Neuron (in vitro differentiated cells): ENCODE measurements at regions not wholly inside any gene's neighbourhood (a gene's known extent, or its start where the extent isn't known, plus 50 kb on each side); places are given as distances from the start of the nearest gene placed in this dataset.

Experiments
- H2AFZ ChIP-seq: one replicate; pipeline ENCODE4 v1.6.1; 2013; ENCODE audit warnings: low read depth, mild to moderate bottlenecking, inconsistent platforms, low read length, moderate library complexity
- H3K27me3 ChIP-seq: one replicate; pipeline ENCODE4 v1.6.1; 2013; ENCODE audit warnings: low read length; ENCODE audit not compliant: insufficient read depth
- H3K36me3 ChIP-seq: one replicate; pipeline ENCODE4 v1.6.1; 2013; ENCODE audit warnings: low read length; ENCODE audit not compliant: insufficient read depth
- H3K4me1 ChIP-seq: one replicate; pipeline ENCODE4 v1.6.1; 2013; ENCODE audit warnings: low read length; ENCODE audit not compliant: insufficient read depth
- H3K4me3 ChIP-seq: 2 replicates; pipeline ENCODE4 v1.5.1; 2013; ENCODE audit warnings: mild to moderate bottlenecking, low read length, moderate library complexity
- H3K9me3 ChIP-seq: one replicate; pipeline ENCODE4 v1.6.1; 2013; ENCODE audit warnings: low read length

GRCh38 chr1:228982637-228983036 lies 247.4 kb downstream of the RHOU start:
- H2AFZ ChIP-seq: no peak overlapping the region
- H3K9me3 ChIP-seq: no peaks in the 10 kb centered on the region
- H3K36me3 ChIP-seq: no peaks in the 10 kb centered on the region
- H3K4me3 ChIP-seq: no peak overlapping the region
- no peaks in the 10 kb centered on the region for H3K27me3 ChIP-seq
- H3K4me1 ChIP-seq: peaks cover 3% of the 10 kb centered on the region

GRCh38 chr1:228983231-228983660 lies 248.0 kb downstream of the RHOU start:
- Histone ChIP-seq H3K4me1 (peaks cover 5% of the 10 kb centered on the region), H3K9me3 (no peaks in the 10 kb centered on the region), H3K36me3 (no peaks in the 10 kb centered on the region), H3K27me3 (no peaks in the 10 kb centered on the region), H2AFZ (no peak overlapping the region), H3K4me3 (no peak overlapping the region)

- Histone ChIP-seq H3K27me3 (no peaks in the 10 kb centered on the region), H2AFZ (no peak overlapping the region), H3K36me3 (no peaks in the 10 kb centered on the region), H3K4me3 (no peak overlapping the region), H3K9me3 (no peaks in the 10 kb centered on the region), H3K4me1 (peaks cover 6% of the 10 kb centered on the region)
Measured at GRCh38 chr1:228983661-228984060, 248.4 kb downstream of the RHOU start.

- no peaks in the 10 kb centered on the region for H3K36me3 ChIP-seq
- no peaks in the 10 kb centered on the region for H3K9me3 ChIP-seq
- H3K4me3 ChIP-seq: no peak overlapping the region
- peaks cover 7% of the 10 kb centered on the region for H3K4me1 ChIP-seq
- no peaks in the 10 kb centered on the region for H3K27me3 ChIP-seq
- no peak overlapping the region for H2AFZ ChIP-seq
Measured at GRCh38 chr1:228984107-228984506, 248.8 kb downstream of the RHOU start.

GRCh38 chr1:228984646-228985631 lies 249.7 kb downstream of the RHOU start:
- no peaks in the 10 kb centered on the region for H3K27me3 ChIP-seq
- H3K4me3 ChIP-seq: no peak overlapping the region
- no peaks in the 10 kb centered on the region for H3K9me3 ChIP-seq
- no peaks in the 10 kb centered on the region for H3K36me3 ChIP-seq
- peaks cover 7% of the 10 kb centered on the region for H3K4me1 ChIP-seq
- no peak overlapping the region for H2AFZ ChIP-seq

- H3K9me3 ChIP-seq: no peaks in the 10 kb centered on the region
- H3K36me3 ChIP-seq: no peaks in the 10 kb centered on the region
- no peak overlapping the region for H2AFZ ChIP-seq
- no peak overlapping the region for H3K4me3 ChIP-seq
- no peaks in the 10 kb centered on the region for H3K27me3 ChIP-seq
- H3K4me1 ChIP-seq: peaks cover 7% of the 10 kb centered on the region
Measured at GRCh38 chr1:228985661-228986060, 250.4 kb downstream of the RHOU start.

GRCh38 chr1:228986093-228986904 lies 251.0 kb downstream of the RHOU start:
- Histone ChIP-seq H3K4me3 (no peak overlapping the region), H3K4me1 (peaks cover 7% of the 10 kb centered on the region), H3K36me3 (no peaks in the 10 kb centered on the region)

GRCh38 chr1:228987286-228987685 lies 252.0 kb downstream of the RHOU start:
- Histone ChIP-seq H3K36me3 (no peaks in the 10 kb centered on the region), H3K27me3 (peaks cover 3% of the 10 kb centered on the region), H2AFZ (no peak overlapping the region)

More at GRCh38 chr1:228986093-228986904, 251.0 kb downstream of the RHOU start:
- no peak overlapping the region for H2AFZ ChIP-seq
- no peaks in the 10 kb centered on the region for H3K9me3 ChIP-seq
- H3K27me3 ChIP-seq: no peaks in the 10 kb centered on the region

GRCh38 chr1:228987736-228988506 lies 252.6 kb downstream of the RHOU start:
- H3K27me3 ChIP-seq: peaks cover 3% of the 10 kb centered on the region

More at GRCh38 chr1:228987286-228987685, 252.0 kb downstream of the RHOU start:
- Histone ChIP-seq H3K9me3 (no peaks in the 10 kb centered on the region), H3K4me3 (no peak overlapping the region), H3K4me1 (peaks cover 7% of the 10 kb centered on the region)

GRCh38 chr1:228988664-228989063 lies 253.4 kb downstream of the RHOU start:
- Histone ChIP-seq H3K9me3 (no peaks in the 10 kb centered on the region), H2AFZ (no peak overlapping the region), H3K27me3 (peaks cover 3% of the 10 kb centered on the region), H3K36me3 (no peaks in the 10 kb centered on the region), H3K4me3 (no peak overlapping the region), H3K4me1 (peaks cover 7% of the 10 kb centered on the region)

More at GRCh38 chr1:228987736-228988506, 252.6 kb downstream of the RHOU start:
- no peak overlapping the region for H2AFZ ChIP-seq
- H3K4me1 ChIP-seq: peaks cover 7% of the 10 kb centered on the region
- H3K4me3 ChIP-seq: no peak overlapping the region
- no peaks in the 10 kb centered on the region for H3K36me3 ChIP-seq
- no peaks in the 10 kb centered on the region for H3K9me3 ChIP-seq

- Histone ChIP-seq H3K36me3 (no peaks in the 10 kb centered on the region), H3K27me3 (peaks cover 3% of the 10 kb centered on the region), H3K9me3 (no peaks in the 10 kb centered on the region), H3K4me3 (no peak overlapping the region), H3K4me1 (peaks cover 7% of the 10 kb centered on the region), H2AFZ (no peak overlapping the region)
Measured at GRCh38 chr1:228989176-228989575, 253.9 kb downstream of the RHOU start.

- Histone ChIP-seq H3K27me3 (peaks cover 3% of the 10 kb centered on the region), H3K4me1 (peaks cover 7% of the 10 kb centered on the region), H2AFZ (no peak overlapping the region), H3K9me3 (no peaks in the 10 kb centered on the region), H3K36me3 (no peaks in the 10 kb centered on the region), H3K4me3 (no peak overlapping the region)
Measured at GRCh38 chr1:228989676-228989991, 254.4 kb downstream of the RHOU start.
